KG1 (cell line): ENCODE measurements at regions not wholly inside any gene's neighbourhood (a gene's known extent, or its start where the extent isn't known, plus 50 kb on each side); places are given as distances from the start of the nearest gene placed in this dataset.
"Not testable (repeated sequence)": the region's sequence is repeated elsewhere in the genome, so short reads cannot be mapped to it uniquely, and the experiment has no call there.

ENCODE experiments used
- DNase-seq: peaks from one replicate; lab custom pipeline; 2025; lab: John Stamatoyannopoulos, UW

DNA sequence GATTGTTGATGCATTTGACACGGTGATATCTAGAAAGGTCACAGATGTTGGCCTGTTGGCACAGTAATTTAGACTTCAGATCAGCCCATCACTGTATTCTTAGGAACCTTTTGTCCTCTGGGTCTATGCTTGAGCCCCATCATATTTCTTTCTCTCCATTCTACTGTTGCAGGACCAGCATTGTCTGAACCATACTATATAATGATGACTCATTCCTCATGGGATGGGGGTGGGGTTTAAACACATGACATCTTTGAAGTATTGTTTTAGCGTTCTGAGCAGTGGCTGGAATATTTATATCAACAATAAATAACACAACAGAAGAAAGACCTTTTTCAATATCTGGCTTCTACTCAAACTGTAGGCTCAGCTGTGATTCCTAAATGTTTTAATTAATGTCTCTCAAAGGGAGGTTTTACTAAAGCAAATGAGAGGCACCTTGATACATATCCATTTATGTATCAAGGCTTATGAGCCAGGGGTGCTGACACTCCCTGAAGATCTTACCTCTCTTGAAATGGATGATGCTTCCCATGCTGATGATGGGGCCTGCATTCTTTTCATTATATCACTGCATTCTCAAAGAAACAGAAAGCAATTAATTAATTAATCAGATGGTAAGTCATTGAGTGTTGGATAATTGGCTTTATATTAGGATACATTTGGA lies 379.0 kb upstream of the GOT2 start:
- DNase-seq: no peak

DNA sequence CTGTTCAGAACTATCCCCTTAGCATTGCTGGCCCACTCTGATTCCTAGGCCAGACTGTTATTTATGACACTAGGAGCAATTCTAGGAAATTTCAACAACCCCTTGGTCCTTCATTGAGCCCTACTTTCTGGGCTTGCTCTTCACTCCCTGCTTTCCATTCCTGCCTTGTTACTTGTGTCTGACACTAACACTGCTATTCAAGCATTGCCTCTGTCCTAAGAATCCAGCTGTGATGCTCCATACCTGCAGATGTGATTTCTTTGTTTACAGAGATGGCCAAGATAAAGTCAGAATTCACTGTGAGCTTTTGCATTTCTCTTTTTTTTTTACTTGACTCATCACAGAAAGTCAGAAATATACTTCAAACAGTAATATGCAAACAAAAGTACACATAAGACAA lies 377.2 kb upstream of the GOT2 start:
- DNase-seq: no peak

DNA sequence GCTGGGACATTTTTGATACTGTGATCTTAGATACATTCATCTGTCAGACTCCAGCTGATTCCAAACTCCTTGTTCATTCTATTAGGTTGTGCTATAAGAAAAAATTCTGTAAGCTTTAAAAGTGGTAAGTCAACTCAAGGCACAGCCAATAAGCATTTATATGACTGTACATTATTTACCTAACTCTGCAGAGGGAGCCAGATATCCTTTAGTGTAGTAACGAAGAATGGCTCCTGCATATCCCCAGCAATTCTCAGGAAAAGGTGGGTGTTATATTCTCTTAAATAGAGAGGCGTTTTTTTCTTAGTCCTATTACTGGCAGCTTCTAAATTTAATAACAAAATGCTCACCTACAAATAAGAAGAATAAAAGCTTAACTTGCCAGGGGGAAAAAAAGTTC lies 374.3 kb upstream of the GOT2 start:
- DNase-seq: no peak

DNA sequence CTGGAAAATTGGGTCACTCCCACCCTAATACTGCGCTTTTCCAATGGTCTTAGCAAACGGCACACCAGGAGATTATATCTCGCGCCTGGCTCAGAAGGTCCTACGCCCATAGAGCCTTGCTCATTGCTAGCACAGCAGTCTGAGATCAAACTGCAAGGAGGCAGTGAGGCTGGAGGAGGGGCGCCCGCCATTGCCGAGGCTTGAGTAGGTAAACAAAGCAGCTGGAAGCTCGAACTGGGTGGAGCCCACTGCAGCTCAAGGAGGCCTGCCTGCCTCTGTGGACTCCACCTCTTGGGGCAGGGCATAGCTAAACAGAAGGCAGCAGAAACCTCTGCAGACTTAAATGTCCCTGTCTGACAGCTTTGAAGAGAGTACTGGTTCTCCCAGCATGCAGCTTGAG lies 362.6 kb upstream of the GOT2 start:
- DNase-seq: not testable (repeated sequence)

DNA sequence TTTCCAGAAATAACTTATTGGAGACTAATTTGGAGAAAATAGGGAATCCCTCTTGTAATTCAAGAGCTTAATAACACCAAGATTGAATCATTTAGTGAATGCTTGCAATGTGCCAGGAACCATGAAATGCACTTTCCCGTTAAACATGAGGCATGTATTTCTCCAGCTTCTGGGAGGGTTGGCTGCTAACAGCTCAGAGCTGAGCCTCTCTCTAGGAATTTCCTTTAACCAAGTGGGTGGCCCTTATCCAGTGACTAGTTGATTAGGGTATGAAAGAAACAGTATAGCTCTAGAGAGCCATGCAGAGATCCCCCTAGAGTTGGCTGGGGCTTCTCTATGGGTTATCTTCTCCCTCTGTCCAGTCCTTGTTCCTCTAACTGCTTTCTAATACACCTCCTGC lies 356.4 kb upstream of the GOT2 start:
- no peak for DNase-seq

DNA sequence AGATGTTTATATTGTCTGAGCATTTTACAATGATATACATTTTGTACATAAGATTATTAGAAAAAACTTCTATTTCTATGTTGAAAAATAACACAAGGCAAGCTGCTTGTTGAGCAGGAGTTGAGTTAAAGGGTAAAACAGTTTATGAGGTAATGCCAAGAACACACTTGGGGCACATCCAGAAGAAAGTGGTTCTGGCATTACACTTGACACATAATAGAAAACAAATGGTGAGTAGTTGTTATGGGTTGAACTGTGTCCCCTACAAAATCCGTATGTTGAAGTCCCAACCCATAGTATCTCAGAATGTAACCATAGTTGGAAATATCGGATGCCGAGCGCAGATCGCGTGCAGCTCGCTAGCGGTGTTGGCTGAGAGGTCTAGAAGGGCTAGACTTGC lies 354.3 kb upstream of the GOT2 start:
- no peak for DNase-seq

DNA sequence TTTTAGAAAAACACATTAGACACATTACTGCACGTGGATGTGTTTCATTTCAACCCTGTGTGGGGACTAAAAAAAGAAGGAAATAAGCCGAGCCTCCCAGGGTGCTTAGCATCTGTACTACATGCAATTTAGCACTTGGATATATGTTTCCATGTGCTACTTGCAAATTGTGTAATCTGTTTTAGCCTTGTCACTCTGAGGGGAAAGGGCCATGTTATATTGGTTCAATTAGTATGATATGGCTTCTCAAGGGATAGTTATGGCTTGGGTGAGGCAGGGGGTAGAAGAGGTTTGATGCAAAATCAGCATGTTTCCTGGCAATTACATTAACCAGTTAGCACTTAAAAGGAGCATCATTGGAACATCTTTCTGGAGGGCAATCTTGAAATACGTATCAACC lies 353.5 kb upstream of the GOT2 start:
- DNase-seq: no peak

DNA sequence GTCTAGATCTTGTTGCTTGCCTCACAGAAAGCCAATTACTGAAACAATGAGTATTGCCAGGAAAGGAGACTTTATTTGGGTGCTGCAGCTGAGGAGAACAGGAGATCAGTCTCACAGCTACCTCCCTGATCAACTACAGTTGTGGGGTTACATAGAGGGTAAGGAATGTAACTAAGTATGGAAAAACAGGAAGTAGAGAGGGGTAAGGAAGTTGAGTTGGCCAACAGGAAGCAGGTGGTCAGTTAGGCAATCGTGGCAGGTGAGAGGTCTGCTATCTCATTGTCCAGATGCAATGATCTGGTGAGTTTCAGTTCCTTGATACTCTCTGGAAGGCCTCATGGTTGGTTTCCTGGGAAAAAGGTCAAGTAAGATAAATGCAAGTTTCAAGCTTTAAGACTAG lies 333.1 kb upstream of the GOT2 start:
- DNase-seq: peak; percentile 90

DNA sequence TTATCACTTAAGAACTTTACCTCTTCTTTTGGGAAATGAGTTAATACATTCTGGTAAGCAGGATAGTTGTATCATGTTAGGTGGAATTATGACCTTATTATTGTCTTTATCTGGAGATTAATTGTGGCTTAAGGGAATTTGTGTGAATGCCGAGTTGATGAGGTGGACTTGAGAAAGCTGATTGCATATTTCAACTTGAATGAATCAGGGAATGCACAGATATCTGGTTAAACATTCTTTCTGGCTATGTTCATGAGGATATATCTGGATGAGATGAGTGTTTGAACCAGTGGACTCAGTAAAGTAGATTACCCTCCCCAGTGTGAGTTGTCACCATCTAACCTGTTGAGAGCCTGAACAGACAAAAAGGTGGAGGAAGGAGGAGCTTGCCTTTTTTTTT lies 326.1 kb upstream of the GOT2 start:
- DNase-seq: no peak

DNA sequence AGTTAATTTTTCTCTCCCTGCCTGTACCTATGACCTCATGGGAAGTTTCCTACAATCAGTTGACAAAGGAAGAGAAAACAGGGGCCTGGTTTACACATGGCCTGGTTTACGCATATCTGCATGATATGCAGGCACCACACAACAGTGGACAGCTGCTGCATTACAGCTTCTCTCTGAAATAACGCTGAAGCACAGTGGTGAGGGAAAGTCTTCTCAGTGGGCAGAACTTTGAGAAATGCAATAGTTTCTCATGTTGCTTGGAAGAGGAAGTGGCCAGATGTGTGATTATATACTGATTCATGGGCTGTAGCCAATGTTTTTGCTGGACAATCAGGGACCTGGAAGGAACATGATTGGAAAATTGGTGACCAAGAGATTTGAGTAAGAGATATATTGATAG lies 324.1 kb upstream of the GOT2 start:
- no peak for DNase-seq

DNA sequence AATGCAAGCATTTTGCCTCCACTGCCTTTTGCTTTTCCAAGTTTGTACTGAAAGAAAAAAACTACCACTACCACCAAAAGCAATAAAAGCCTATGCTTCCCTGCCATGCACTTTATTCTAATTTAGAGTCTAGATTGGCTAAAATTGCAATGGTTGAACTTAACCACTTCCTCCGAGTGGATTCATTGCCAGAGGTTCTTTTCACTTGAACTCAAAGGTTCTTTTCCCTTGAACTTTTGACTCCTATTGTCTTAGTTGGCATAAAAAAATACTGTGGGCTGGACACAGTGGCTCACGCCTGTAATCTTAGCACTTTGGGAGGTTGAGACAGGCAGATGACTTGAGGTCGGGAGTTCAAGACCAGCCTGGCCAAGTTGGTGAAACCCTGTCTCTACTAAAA lies 319.8 kb upstream of the GOT2 start:
- DNase-seq: no peak

DNA sequence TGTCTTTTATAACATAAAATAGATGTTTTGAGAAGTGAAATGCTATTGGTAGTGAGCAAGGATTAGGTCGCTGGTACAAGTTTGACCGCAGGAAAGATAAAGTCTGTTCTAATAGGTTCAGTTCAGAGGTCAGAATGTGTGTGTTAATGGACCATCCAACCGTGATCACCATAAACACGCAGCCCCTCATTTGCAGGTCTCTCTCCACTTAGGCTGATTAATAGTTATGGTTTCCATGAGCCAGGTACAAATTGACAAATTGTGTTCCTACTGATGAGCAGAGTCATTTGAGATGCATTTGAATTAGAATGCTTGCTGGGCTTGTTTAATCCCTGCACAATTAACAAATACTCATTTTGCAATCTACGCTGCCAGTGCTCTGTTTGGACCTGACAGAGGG lies 318.1 kb upstream of the GOT2 start:
- no peak for DNase-seq

DNA sequence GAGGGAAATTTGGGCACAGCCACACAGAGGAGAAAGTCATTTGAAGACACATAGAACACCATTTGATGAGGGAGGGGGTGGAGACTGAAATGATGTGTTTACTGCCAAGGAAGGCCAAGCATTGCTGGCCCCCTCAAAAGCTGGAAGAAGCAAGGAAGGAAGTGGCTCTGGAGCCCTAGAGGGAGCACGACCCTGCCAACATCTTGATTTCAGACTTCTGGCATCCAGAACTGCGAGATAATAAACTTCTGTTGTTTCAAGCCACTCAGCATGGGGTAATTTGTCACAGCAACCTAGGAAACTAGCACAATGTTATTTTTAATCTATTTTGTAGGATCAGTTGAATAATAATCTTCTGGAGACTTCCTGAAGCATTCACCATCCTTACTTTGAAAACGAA lies 314.8 kb upstream of the GOT2 start:
- no peak for DNase-seq

DNA sequence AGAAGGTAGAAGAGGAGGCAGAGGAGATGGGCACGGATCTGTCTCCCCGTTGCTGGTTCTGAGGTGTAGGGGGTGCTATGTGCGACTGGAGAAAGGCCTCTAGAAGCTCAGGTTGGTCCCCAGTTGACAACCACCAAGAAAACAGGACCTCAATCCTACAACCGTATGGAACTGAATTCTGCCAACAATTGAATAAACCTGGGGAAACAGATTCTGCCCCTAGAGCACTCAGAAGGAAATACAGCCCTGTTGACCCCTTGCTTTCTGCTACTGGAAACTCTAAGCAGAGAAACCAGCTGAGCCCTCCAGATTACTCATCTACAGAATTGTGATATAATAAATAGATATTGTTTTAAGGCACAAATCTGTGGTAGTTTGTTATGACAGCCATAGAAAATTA lies 313.0 kb upstream of the GOT2 start:
- no peak for DNase-seq

DNA sequence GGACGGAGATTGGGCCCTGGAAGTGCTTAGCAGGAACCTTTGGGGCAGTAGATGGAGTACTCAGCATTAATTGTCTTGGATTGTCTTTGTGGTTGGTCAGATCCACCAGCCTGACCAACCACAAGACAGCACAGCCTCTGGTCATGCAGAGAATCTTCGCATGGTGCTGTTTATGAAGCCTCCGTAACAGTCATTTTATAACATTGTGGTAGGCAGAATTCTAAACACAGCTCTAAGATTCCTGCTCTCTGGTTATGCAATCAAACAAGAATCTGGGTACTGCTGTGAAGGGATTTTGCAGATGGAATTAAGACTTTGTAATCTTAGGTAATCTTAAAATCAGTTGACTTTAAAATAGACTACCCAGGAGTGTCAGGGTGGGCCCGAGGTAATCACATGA lies 312.2 kb upstream of the GOT2 start:
- no peak for DNase-seq

DNA sequence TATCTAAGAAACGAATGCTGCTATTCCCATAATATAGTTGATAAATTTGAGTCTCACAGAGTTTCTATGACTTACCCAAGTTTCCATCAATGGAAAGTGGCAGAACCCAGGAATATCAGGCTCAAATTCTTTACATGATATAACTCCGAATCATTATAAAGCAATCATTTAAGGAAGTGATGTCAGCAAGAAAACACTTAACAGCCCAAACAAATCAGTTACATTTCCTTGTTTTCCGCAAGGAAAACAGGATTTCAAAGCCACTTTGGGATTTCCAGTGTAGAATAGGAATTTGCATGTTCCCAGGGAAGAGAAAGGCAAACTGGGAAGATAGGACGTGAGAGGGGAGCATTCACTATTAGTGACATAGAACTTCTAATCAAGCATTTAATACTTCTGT lies 311.4 kb upstream of the GOT2 start:
- no peak for DNase-seq

DNA sequence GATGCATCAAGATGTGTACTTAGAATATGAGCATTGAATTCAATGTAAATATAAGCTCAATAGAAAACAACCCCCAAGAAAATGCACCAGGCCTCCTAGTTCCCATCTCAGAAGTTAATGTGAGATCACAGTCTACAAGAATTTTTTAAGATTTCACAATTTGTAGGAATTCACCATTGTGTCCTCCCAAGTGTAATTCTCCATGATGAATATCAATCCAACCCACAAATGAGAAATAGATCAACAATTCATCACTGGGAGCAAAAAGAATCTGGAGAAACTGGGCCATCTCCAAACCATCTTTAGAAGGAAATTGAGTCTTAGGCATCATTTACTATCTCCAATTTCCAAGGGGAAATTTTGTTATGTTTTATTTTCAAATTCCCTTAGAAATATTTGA lies 310.5 kb upstream of the GOT2 start:
- no peak for DNase-seq

DNA sequence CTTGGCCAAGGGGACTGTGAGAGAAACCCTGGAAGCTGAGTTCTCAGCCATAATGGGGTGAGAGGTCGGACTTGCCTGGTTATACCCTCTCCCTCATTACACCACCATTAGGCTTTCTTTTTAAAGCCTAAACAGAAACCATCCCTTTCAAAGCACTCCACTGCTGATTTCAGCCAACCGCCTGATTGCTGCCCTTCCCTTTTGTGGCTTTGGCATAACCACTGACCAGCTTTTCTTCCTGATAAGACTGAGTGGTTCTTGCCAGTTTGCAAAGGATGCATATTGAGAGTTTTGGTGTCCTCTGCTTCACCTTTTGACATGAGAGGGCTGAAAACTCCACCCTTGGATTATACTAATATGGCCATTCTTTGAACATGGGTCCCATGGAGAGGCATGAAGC lies 308.2 kb upstream of the GOT2 start:
- peak; percentile 46 for DNase-seq

DNA sequence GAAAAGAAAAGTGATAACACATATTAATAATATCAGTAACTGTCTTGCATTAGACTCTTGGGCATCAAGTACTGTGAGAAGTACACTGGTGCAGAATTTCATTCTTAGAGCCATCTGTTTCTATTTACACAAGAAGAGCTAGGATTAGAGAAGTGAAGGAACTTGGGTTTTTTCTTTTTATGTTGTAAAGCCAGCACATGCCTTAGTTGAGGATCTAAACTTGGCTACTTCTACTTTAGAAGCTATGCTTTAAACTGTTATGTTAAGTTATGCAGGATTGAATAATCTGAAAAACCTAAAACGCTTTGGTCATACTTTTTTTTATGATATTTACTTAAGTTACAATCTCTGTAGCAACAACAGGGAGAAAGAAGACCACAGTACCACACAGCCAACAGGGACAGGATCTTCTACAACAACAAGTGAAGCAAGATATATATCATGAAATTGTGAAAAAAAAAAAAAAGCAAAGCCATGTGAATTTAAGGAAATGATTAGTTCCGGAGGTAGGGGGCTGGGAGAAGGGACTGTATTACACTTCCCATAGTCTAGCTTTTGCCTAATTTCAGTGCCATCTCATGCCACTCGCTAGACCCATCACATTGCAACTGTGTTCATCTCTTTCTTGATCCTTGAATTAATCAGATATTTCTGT lies 305.1 kb upstream of the GOT2 start:
- peak; percentile 38 for DNase-seq

DNA sequence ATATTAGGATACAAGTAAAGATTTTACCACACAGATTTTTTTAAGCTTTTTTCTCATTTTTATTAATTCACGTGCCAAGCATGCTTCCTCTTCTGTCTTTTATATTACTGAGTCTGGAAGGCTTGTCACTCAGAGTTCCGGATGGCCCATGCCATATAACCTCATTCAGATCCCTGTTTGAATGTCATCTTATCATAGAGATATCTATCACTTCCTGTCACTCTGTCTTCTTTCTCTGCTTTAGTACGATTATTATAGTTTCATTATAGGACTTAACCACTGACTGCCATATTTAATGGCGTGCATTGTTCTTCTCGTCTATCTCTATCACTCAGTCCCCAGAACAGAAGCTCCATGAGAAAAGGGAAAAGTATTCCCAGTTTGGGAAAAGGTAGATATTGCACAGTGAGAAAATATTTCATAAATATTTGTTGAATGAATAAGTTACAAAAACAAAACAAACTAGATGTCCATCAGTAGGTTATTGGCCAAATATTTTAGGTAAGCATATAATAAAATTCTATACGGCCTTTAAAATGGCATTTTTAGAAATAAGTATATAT lies 296.9 kb upstream of the GOT2 start:
- no peak for DNase-seq

DNA sequence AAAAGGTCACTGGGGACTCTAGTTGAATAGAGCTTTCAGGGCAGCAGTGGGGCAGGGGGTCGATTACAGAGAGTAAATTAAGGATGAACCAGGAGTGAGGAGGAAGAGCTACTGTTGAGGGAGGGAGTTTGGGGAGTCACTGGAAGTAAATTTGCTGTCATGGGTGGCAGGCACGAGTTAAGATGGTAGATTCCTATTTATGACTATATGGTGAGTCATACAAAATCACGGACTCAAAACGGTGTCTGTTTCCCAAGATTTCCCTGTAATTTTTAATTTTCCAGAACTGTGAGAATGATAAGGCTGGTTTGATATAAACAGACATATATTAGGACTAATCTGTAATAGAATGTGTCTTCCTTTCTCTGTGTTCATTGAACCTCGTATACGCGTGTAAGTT lies 287.6 kb upstream of the GOT2 start:
- DNase-seq: no peak

DNA sequence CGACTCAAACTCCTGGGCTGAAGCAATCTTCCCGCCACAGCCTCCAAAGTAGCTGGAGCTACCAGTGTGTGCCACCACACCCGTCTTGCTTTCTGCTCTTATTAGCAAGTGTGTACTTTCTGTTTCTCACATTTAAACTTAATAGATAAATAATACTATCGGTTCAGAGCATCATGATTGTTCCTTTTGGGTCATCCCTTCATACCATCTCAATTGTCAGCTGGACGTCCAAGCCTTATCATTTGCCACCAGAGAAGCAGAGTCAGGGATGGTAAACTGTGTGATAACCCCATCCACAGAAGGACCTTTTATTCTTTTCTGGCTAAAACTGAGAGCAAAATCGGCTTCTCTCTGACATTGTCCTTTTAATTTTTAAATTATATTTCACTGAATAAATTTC lies 279.8 kb upstream of the GOT2 start:
- DNase-seq: no peak

DNA sequence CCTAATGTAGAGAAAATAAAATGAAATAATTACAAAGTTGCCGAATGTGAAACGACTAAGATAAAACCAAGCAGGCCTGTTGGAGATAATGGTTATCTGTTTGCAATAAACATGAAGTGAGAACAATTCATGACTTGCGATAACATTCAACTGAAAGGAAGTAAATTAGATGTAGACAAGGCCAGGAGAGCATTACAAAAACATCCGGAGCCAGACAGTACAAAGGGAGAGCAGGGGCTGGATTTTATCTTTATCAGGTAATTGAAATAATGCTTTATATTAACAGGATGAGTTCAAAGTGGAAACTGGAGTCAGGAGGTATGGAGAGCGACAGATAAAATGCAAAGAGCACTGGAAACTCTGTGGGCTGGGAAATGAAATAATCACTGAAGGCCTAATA lies 265.6 kb upstream of the GOT2 start:
- no peak for DNase-seq

DNA sequence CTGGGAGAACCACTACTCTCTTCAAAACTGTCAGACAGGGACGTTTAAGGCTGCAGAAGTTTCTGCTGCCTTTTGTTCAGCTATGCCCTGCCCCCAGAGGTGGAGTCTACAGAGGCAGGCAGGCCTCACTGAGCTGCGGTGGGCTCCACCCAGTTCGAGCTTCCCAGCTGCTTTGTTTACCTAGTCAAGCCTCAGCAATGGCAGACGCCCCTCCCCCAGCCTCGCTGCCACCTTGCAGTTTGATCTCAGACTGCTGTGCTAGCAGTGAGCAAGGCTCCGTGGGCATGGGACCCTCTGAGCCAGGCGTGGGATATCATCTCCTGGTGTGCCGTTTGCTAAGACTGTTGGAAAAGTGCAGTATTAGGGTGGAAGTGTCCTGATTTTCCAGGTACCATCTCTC lies 258.6 kb upstream of the GOT2 start:
- not testable (repeated sequence) for DNase-seq
